GM12878 (cell line): ENCODE measurements at regions not wholly inside any gene's neighbourhood (a gene's known extent, or its start where the extent isn't known, plus 50 kb on each side); places are given as distances from the start of the nearest gene placed in this dataset.

Experiments used
- FOXM1 ChIP-seq: IDR thresholded peaks from 2 replicates; pipeline ENCODE4 v1.6.1; 2012; ENCODE audit warnings: low read depth, mild to moderate bottlenecking, inconsistent platforms, low read length, moderate library complexity
- SIN3A ChIP-seq: IDR thresholded peaks from 2 replicates; pipeline ENCODE4 v1.6.1; 2012; ENCODE audit warnings: low read depth, low read length, improper control_type of control experiment
- TF ChIP-seq, protein P1 (sequence below): IDR thresholded peaks from 2 replicates; pipeline ENCODE4 v1.6.1; 2011; ENCODE audit warnings: borderline replicate concordance, low read depth, mild to moderate bottlenecking, moderate library complexity, mixed read lengths, low read length; ENCODE audit not compliant: insufficient read depth; ENCODE audit errors: extremely low read length

DNA sequence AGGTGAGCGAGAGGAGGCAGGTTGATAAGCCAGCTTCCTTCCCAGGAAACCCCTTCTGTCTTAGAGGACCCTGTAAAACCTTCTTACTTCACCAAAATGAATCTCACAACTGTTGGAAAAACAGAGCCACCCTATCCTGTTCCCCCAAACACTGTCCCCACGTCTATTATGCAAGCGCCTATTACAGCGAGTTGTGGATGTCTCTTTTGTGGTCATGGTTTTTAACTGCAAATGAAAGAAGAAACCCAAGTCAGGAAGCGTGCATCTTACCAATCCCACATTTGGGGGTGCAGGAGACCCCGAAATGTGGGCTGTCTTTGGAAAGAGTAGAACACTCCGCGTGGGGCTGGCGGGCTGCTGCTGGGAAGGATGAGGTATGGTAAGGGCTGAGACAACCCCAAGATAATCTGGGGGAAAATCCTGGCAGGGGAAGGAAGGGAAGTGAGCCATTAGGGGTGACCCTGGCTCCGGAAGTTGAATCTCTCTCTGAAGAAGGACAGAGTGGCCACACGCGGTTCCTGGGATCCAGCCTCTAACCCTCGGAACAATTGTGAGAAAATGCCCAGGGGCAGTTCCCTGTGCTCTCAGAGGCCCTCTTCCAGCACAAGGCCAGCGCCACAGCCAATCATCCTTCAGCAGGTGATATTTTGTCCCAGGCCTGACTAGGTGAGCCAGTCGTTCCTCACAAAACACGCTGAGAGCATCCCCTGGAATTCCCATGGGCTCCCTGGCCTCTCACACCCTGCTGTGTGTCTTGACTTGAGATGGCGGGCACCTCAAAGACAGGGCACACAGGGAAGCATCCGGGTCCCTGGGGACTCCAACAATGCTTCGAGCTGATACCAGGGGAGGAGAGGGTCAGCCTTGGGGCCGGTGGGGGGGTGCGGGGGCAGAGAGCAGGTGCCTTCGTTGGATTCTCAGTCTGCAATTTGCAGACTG, 168.5 kb upstream of the IRF2BP2 start:
- TF ChIP-seq, protein P1, sequence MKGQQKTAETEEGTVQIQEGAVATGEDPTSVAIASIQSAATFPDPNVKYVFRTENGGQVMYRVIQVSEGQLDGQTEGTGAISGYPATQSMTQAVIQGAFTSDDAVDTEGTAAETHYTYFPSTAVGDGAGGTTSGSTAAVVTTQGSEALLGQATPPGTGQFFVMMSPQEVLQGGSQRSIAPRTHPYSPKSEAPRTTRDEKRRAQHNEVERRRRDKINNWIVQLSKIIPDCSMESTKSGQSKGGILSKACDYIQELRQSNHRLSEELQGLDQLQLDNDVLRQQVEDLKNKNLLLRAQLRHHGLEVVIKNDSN: no peak
- TF ChIP-seq FOXM1 (no peak), SIN3A (no peak)
